Small intestine (tissue), 7 donors: ENCODE measurements at regions not wholly inside any gene's neighbourhood (a gene's known extent, or its start where the extent isn't known, plus 50 kb on each side); places are given as distances from the start of the nearest gene placed in this dataset.

Experiments used
- DNase-seq, 2 donors: peaks; one replicate each; pipeline versions ENCODE4 v3.0.0 to v3.0.0-alpha.2; 2013
- FAIRE-seq: peaks from 2 replicates; lab custom pipeline; 2012; peaks lifted over from hg19 to GRCh38; lab: Jason Lieb, UNC
- H3K27ac ChIP-seq, 3 donors: one replicate each; pipeline ENCODE4 v1.5.1; 2013; ENCODE audit warnings: low read length in 2 of 3, mild to moderate bottlenecking in 2 of 3, control low read depth in 1 of 3, inconsistent platforms in 1 of 3, low read depth in 1 of 3, moderate library complexity in 1 of 3
- H3K27me3 ChIP-seq, 3 donors: one replicate each; pipeline ENCODE4 v1.6.1; 2013; ENCODE audit warnings: low read length in 3 of 3, inconsistent platforms in 1 of 3; ENCODE audit not compliant: control insufficient read depth in 3 of 3, insufficient read depth in 3 of 3
- H3K36me3 ChIP-seq, 3 donors: one replicate each; pipeline ENCODE4 v1.6.1; 2013; ENCODE audit warnings: low read length in 3 of 3, inconsistent platforms in 1 of 3, low read depth in 1 of 3, mild to moderate bottlenecking in 1 of 3, moderate library complexity in 1 of 3; ENCODE audit not compliant: control insufficient read depth in 3 of 3, insufficient read depth in 2 of 3
- H3K4me1 ChIP-seq, 3 donors: one replicate each; pipeline ENCODE4 v1.6.1; 2013; ENCODE audit warnings: low read length in 2 of 3, inconsistent platforms in 1 of 3, low read depth in 1 of 3, mild to moderate bottlenecking in 1 of 3, moderate library complexity in 1 of 3; ENCODE audit not compliant: control insufficient read depth in 3 of 3, insufficient read depth in 2 of 3
- H3K4me3 ChIP-seq, 3 donors: one replicate each; pipeline ENCODE4 v1.5.1; 2013; ENCODE audit warnings: low read length in 3 of 3, control low read depth in 1 of 3, inconsistent platforms in 1 of 3, low read depth in 1 of 3, mild to moderate bottlenecking in 1 of 3, moderate library complexity in 1 of 3
- H3K9me3 ChIP-seq, 2 donors: one replicate each; pipeline ENCODE4 v1.6.1; 2013; ENCODE audit warnings: low read depth in 1 of 2, low read length in 1 of 2; ENCODE audit not compliant: control insufficient read depth in 2 of 2, insufficient read depth in 1 of 2
- WGBS, 3 donors: extraction: QIAGEN DNeasy Blood & Tissue Kit; methylation state at CpG; one replicate each; pipeline ENCODE4 v1.1.7; 2013; 5-methylcytosine and 5-hydroxymethylcytosine counted together
- donor health status: healthy with polysubstance abuse.
- donor health status: control.
- donor health status: control.
- donor health status: Bipolar disorder and iron deficiency.
- donor health status: healthy.

DNA sequence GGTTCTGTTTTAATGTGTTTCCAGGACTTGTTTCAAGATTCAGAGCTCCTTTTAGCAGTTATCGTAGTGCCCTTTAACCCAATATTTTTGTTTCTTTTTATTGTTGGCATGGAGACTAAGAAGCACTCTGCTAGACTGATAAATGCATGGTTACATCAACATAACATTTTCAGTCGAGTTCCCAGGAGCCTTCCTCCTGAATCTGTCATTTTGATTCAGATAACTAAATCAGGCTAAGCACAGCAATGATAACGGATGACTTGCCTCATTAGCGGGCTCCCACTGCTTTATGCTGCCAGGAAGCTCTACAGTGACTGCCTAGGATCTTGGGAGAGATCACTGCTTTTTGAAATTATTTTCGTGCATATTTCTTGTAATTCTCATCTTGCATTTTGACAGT, 772.8 kb upstream of the GJE1 start:
- no peak overlapping the region for H3K27ac ChIP-seq
- H3K36me3 ChIP-seq = no peaks in the 10 kb centered on the region
- 39 to 51% (median 47%) methylated on average over 5 of the region's 5 CpGs for WGBS, 3 donors
- no peak for DNase-seq
- no peaks in the 10 kb centered on the region for H3K9me3 ChIP-seq
- no peaks in the 10 kb centered on the region for H3K4me1 ChIP-seq
- no peak overlapping the region for H3K4me3 ChIP-seq
- no peaks in the 10 kb centered on the region for H3K27me3 ChIP-seq
- FAIRE-seq = no peak

DNA sequence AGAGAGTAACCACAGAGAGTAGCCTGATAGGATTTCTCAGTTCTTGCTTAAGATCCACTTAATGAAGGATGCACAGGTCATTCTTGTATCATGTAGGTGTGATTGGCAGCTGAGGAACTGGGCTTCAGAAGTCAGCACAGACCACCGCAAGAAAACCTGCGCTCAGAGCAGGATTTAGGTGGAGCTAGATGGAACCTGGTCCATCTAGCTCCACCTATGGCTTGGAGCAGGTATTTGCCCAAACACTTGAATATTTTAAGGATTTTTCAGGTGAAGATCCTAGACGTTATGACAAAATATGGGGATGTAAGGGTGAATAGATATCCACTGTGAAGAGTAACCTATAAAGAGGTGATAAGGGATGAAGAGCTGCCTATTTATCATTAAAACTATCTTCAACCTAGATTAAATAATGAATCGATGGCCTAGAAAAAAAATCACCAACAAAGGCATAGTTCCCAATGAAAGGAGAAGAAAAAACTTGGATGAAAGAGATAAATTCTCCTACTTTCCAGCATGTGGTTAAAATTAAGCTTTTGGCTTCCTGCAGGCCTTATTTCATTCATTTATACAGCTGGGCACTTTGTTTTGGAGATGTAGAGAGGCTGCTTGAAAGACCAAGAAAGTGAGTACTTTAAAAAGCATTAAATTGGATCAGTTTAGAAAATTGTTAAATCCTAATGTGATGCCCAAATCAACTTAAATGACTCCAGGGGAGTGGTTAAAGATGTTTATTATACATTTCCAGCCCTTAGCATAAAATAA, 778.4 kb upstream of the GJE1 start:
- Histone ChIP-seq H3K4me3 (no peak overlapping the region), H3K27ac (no peak overlapping the region), H3K9me3 (no peaks in the 10 kb centered on the region), H3K4me1 (no peaks in the 10 kb centered on the region), H3K27me3 (no peaks in the 10 kb centered on the region), H3K36me3 (no peaks in the 10 kb centered on the region)
- DNase-seq = no peak
- 86 to 87% (median 87%) methylated on average over 4 of the region's 4 CpGs for WGBS, 3 donors
- no peak for FAIRE-seq

DNA sequence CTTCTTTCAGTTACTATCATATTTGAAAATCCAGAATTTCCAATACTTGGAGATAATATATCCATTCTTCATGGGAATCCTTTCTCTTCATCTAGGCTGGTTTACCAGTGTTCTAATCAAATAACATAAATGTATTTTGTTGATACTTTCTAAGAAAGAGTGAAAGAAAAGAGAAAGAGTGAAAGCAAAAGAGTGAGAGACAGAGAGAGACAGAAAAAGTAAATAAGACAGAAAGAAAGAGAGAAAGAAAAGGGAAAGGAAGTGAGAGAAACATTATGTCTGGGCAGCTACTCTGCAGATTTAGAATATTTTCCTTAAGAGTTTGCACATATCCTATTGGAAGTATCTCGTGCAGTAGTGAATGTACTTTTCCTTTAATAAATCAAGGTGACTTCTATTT, 781.0 kb upstream of the GJE1 start:
- no peaks in the 10 kb centered on the region for H3K27me3 ChIP-seq
- 76 to 79% (median 79%) methylated on average over 1 of the region's 1 CpG for whole genome bisulfite sequencing, 3 donors
- no peaks in the 10 kb centered on the region for H3K9me3 ChIP-seq
- no peaks in the 10 kb centered on the region for H3K36me3 ChIP-seq
- FAIRE-seq (no peak), DNase-seq (no peak)
- H3K4me1 ChIP-seq = no peaks in the 10 kb centered on the region
- no peak overlapping the region for H3K27ac ChIP-seq
- no peak overlapping the region for H3K4me3 ChIP-seq

DNA sequence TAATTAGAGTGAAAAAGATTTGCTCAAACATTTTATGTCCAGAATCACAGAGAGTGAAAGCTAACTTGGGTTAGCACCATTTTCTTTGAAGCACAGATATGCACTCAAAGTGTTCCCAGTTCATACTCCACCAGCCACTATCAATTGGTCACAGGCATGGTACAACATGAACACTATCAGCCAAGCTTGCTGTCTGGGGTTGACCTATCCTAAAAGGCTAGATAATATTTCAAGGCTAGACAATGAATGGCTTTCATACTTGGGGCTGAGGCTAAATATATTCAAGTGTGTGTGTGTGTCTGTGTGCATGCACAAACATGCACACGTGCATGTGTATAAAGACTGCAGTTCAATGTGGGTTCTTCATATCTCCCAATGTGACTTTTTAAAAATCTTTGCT, 783.0 kb upstream of the GJE1 start:
- Histone ChIP-seq H3K27me3 (no peaks in the 10 kb centered on the region), H3K4me3 (no peak overlapping the region), H3K9me3 (no peaks in the 10 kb centered on the region), H3K27ac (no peak overlapping the region), H3K36me3 (no peaks in the 10 kb centered on the region), H3K4me1 (no peaks in the 10 kb centered on the region)
- no peak for DNase-seq
- 93 to 100% (median 97%) methylated on average over 1 of the region's 1 CpG for WGBS, 3 donors
- FAIRE-seq = no peak

DNA sequence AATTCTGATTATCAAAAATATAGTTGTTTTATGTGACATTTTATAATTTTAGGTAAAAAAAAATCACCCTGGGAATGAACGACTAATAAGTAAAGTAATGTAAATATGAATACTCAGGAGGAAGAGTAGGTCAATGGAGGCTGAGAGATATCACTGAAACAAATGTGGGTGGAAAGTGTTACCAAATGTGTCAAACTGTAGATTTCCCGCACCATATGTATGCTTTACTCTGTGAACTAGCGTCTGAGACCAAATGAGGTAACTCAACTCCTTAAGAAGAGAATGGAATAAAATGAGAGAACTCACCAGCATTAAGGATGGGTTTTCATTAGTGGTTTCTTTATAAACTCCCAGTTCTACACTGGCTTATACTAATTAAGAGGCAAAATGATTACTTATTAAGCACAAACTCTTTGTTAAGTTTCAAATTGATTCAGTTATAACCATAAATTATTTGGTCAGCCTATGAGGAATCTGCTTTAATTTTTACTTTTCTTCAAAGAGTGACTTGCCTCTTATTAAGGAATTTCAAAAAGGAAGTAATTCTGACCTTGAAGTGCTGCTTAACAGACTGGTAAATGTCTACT, 784.7 kb upstream of the GJE1 start:
- WGBS, 3 donors = 85 to 89% (median 88%) methylated on average over 3 of the region's 3 CpGs
- DNase-seq (no peak), FAIRE-seq (no peak)
- Histone ChIP-seq H3K4me3 (no peak overlapping the region), H3K9me3 (no peaks in the 10 kb centered on the region), H3K27ac (no peak overlapping the region), H3K4me1 (no peaks in the 10 kb centered on the region), H3K27me3 (no peaks in the 10 kb centered on the region), H3K36me3 (no peaks in the 10 kb centered on the region)

DNA sequence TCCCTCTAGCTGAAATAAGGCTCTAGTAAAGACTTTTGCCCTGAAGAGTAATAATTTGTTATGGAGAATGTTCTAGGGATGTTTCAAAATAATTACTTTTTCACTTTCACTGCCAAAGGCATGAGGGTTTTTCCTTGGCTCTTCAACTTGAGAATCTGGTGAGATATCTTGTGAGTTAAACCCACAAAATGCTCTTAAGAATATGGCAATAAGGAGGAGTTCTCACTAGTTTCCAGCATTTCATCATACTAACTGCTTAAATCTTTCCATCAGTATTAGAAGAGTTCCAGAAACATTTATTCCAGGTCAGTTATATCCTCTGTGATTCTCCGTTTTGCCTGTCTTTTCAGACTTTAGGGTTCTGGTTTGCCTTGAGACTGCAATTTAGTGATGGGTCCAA, 785.6 kb upstream of the GJE1 start:
- no peaks in the 10 kb centered on the region for H3K4me1 ChIP-seq
- no peaks in the 10 kb centered on the region for H3K9me3 ChIP-seq
- no peak overlapping the region for H3K4me3 ChIP-seq
- no peaks in the 10 kb centered on the region for H3K27me3 ChIP-seq
- FAIRE-seq (no peak), DNase-seq (no peak)
- H3K36me3 ChIP-seq = no peaks in the 10 kb centered on the region
- 83 to 91% (median 86%) methylated on average over 1 of the region's 1 CpG for WGBS, 3 donors
- no peak overlapping the region for H3K27ac ChIP-seq

DNA sequence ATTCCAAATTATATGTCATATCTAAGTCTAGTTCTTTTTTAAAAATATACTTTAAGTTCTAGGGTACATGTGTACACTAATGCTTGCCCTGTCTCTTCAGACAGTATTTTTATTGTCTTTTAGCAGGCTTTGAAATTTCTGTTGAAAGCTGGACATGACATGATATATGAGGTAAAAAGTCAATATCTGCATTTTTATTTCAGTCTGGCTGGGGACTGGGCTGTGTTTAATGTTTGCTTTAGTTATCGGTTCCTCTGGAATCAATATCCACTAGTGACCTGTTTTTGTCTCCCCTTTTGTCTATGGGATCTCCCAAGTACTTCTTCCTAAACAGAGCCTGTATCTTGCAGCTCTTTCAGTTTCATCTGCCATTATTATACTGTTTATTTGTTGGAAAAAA, 786.2 kb upstream of the GJE1 start:
- Histone ChIP-seq H3K4me1 (no peaks in the 10 kb centered on the region), H3K4me3 (no peak overlapping the region), H3K27me3 (no peaks in the 10 kb centered on the region), H3K9me3 (no peaks in the 10 kb centered on the region), H3K27ac (no peak overlapping the region), H3K36me3 (no peaks in the 10 kb centered on the region)
- no peak for DNase-seq
- WGBS, 3 donors = 33 to 67% (median 44%) methylated on average over 1 of the region's 1 CpG
- no peak for FAIRE-seq

DNA sequence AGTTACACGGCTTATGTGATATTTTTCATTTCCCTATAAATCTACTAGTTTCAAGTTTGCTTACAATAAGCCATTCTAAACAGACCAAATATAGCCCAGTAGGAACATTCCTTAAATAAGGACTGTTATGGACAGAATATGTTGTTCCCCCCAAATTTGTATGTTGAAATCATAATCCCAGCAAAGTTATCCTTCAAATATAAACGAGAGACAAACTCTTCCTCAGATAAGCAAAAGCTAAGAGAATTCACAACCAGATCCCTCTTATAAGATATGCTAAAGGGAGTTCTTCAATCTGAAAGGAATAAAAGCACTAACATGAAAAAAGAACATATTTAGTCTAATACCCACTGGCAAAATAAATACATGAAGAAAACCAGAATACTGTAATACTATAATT, 795.5 kb upstream of the GJE1 start:
- Histone ChIP-seq H3K27me3 (no peaks in the 10 kb centered on the region), H3K4me3 (no peak overlapping the region), H3K27ac (no peak overlapping the region), H3K9me3 (no peaks in the 10 kb centered on the region), H3K36me3 (no peaks in the 10 kb centered on the region), H3K4me1 (no peaks in the 10 kb centered on the region)
- WGBS, 3 donors = 61 to 82% (median 69%) methylated on average over 2 of the region's 2 CpGs
- DNase-seq = no peak
- no peak for FAIRE-seq
